Thymus (tissue), 11 donors: ENCODE measurements at regions not wholly inside any gene's neighbourhood (a gene's known extent, or its start where the extent isn't known, plus 50 kb on each side); places are given as distances from the start of the nearest gene placed in this dataset.
A peak's percentile ranks its signal among the peaks of the same experiment; 100 is the strongest.

Source experiments
- DNase-seq, 9 donors: peaks; one replicate each; pipeline ENCODE4 v3.0.0-alpha.2; 2013; ENCODE audit warnings: low spot score in 9 of 9, low read depth in 6 of 9, missing footprints in 1 of 9
- H3K27ac ChIP-seq, 2 donors: one replicate each; pipeline ENCODE4 v1.5.1; 2013; ENCODE audit warnings: control low read depth in 1 of 2, low read depth in 1 of 2, low read length in 1 of 2, mild to moderate bottlenecking in 1 of 2, moderate library complexity in 1 of 2
- H3K27me3 ChIP-seq, 2 donors: one replicate each; pipeline ENCODE4 v1.5.1; 2013; ENCODE audit warnings: low read length in 1 of 2; ENCODE audit not compliant: control insufficient read depth in 2 of 2, insufficient read depth in 1 of 2
- H3K36me3 ChIP-seq, 2 donors: one replicate each; pipeline ENCODE4 v1.5.1; 2013; ENCODE audit warnings: low read length in 1 of 2, mild to moderate bottlenecking in 1 of 2, moderate library complexity in 1 of 2; ENCODE audit not compliant: control insufficient read depth in 2 of 2, insufficient read depth in 2 of 2
- H3K4me1 ChIP-seq, 2 donors: one replicate each; pipeline ENCODE4 v1.5.1; 2013; ENCODE audit warnings: low read length in 2 of 2; ENCODE audit not compliant: control insufficient read depth in 2 of 2, insufficient read depth in 2 of 2
- H3K4me3 ChIP-seq, 2 donors: one replicate each; pipeline ENCODE4 v1.5.1; 2013; ENCODE audit warnings: low read length in 2 of 2, control low read depth in 1 of 2, mild to moderate bottlenecking in 1 of 2
- H3K9me3 ChIP-seq, 2 donors: one replicate each; pipeline ENCODE4 v1.5.1; 2013; ENCODE audit warnings: low read length in 1 of 2, mild to moderate bottlenecking in 1 of 2; ENCODE audit not compliant: control insufficient read depth in 2 of 2, insufficient read depth in 1 of 2
- WGBS: extraction: QIAGEN DNeasy Blood & Tissue Kit; methylation state at CpG from one replicate; pipeline ENCODE4 v1.1.7; 2013; 5-methylcytosine and 5-hydroxymethylcytosine counted together
- donor health status: healthy.

DNA sequence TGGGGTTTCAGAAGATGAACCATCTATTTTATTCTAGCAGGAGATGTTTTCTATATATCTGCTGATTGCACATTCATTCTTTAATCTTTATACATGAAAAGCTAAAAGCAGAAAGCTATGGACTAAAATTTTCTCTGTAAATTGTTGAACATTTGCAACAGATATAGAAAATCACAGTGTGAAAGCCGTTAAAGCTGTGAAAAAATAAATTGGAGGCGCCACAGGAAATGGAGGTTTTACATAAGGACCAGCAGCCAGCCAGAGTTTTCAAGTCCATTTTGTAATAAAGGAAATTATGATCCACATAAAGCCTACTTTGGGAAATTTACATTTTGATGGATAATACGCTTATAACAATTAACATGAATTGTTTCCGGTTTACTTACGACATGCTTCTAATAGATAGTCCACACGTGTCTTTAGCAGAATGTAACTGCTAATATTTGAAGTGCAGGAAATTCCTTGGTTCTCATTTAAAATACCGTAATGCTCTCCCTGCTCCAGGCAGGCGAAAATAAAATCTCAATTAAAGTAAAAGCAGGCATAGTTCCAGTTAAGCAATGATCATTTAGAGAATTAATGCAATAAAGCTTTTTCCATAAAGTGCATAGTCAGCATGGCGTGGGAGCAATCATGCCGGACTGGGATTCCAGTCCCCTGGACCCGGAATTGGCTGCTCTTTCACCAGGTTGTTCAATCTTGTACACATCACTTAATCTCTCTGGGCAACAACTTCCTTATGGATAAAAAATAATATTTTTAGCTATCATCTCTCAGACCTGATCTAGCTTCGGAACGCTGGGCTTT lies 445.4 kb downstream of the ZNF608 start:
- no peak overlapping the region for H3K4me3 ChIP-seq
- no peaks in the 10 kb centered on the region for H3K36me3 ChIP-seq
- H3K4me1 ChIP-seq = no peaks in the 10 kb centered on the region
- H3K9me3 ChIP-seq = no peaks in the 10 kb centered on the region
- no peaks in the 10 kb centered on the region for H3K27me3 ChIP-seq
- DNase-seq = no peak
- no peak overlapping the region for H3K27ac ChIP-seq
- 89% methylated on average over 13 of the region's 13 CpGs for WGBS

DNA sequence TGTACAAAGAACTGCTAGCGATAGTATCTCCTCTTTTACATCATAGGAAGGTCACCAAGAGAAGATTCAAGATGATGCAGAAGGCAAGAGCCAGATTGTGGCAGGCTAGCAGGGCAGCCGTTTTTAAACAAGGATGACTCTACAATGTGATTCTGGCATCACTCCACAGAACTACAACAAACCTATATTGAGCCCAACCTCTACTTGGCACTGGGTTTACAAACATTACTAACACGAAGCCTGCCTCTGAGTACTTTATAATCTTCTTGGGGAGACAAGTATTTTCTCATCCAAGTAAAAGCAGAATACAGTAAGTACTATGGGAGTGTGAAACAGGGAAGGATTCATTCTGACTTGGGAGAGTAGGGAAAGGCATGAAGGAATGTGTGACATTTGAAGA lies 448.6 kb downstream of the ZNF608 start:
- Histone ChIP-seq H3K4me3 (no peak overlapping the region), H3K9me3 (no peaks in the 10 kb centered on the region), H3K27me3 (no peaks in the 10 kb centered on the region), H3K27ac (no peak overlapping the region), H3K36me3 (no peaks in the 10 kb centered on the region), H3K4me1 (no peaks in the 10 kb centered on the region)
- no peak for DNase-seq
- WGBS = 62% methylated on average over 3 of the region's 3 CpGs

DNA sequence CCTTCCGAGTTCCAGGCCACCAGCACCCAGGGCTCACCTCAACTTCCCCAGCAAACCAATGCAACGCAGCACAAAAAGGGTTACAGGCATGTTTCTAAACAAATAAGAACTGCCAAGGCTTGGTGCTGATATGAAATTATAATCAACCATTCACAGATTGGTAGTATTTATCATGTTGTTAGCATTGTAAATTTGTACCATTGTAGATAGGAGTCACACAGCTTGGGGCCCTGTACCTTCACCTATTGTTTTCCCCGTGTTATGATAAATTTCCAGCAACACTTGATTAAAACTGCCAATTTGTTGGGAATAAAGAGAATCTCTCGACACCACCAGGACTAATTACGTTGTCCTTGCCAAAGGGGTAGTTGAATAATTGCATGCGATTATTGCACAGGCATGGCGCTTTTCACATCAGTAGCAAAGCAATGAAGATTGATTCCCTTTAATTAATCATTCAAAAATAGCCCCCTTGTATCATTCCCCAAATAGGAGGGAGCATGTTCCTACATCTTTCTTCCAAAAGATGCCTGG lies 454.1 kb downstream of the ZNF608 start:
- no peaks in the 10 kb centered on the region for H3K4me1 ChIP-seq
- no peak overlapping the region for H3K27ac ChIP-seq
- 96% methylated on average over 7 of the region's 7 CpGs for WGBS
- H3K9me3 ChIP-seq = no peaks in the 10 kb centered on the region
- DNase-seq = no peak
- no peak overlapping the region for H3K4me3 ChIP-seq
- no peaks in the 10 kb centered on the region for H3K27me3 ChIP-seq
- no peaks in the 10 kb centered on the region for H3K36me3 ChIP-seq

DNA sequence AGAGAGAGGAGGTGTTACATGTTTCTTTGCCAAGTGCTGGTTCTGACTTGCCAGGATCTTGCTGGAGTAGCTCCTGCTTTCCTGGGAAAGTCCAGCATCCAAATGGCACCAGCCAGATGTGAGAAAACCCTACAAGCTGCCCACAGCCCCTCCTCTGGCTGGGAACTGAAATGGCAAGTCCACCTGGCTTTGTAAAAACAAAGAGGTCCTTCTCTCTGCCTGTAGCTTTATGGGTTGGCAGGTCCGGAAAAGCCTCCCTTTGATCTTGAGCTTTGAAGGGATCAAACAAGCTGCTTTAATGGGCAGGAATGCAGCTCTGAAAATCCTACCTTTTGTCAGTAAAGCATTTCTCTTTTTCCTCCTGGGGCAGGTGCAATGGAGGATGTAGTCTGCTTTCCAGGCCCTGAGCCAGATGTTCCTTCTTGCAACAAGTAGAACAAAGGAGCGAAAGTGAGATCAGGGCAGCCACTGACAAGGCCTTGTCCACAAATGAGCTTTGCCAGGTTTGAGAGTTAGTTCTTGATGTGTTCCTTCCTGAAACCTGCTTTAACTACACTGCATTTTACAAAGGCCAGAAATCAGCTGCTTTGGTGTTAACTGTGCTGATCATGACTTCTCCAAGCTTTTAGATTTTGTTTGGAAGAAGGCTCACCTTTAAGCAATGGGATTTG lies 456.7 kb downstream of the ZNF608 start:
- Histone ChIP-seq H3K4me1 (no peaks in the 10 kb centered on the region), H3K36me3 (no peaks in the 10 kb centered on the region), H3K4me3 (no peak overlapping the region), H3K27ac (peak overlapping the region in 1 of 2 donors; percentile 7), H3K9me3 (no peaks in the 10 kb centered on the region), H3K27me3 (no peaks in the 10 kb centered on the region)
- DNase-seq = peak in 1 of 9 donors; percentile 25
- WGBS = 85% methylated on average over 2 of the region's 2 CpGs

DNA sequence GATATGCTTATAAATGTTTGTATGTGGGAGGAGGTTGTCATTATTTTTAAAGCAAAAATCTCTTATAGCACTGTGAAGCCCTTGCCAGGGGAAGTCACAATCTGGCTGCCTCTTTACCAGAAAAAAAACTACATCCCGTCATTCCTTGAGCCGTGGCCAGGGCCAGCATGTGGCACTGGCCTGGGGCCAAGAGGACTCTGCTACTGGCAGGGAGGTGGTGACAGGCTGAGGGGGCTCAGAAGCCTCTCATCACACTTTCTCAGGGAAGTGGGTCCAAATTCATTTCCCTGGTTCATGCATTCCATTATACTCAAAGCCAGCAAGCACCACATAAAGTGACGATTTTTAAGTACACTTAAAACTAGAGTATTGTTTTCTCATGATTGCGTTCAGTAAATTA lies 457.3 kb downstream of the ZNF608 start:
- Histone ChIP-seq H3K27me3 (no peaks in the 10 kb centered on the region), H3K9me3 (no peaks in the 10 kb centered on the region), H3K4me1 (no peaks in the 10 kb centered on the region), H3K4me3 (no peak overlapping the region), H3K36me3 (no peaks in the 10 kb centered on the region), H3K27ac (no peak overlapping the region)
- no peak for DNase-seq
- WGBS = 88% methylated on average over 4 of the region's 4 CpGs

DNA sequence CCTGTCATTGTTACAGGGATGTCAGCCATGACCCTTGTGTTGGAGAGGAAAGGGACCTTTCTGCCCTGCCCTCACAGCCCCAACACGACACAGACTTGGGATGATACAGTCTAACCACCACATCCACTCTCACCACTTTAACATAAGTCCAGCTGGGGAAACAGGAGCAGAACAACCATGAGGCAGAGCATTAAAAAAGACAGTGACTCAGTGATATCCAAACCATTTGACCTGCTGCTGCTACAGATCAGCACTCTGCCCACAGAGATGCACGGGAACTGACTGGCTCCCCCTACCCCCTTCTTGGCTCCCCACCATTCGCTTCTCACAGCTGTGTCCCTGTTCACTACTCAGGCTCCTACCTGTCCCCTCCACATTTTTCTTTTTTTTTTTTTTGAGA lies 458.6 kb downstream of the ZNF608 start:
- no peaks in the 10 kb centered on the region for H3K36me3 ChIP-seq
- WGBS = 96% methylated on average over 3 of the region's 3 CpGs
- H3K9me3 ChIP-seq = no peaks in the 10 kb centered on the region
- H3K27me3 ChIP-seq = no peaks in the 10 kb centered on the region
- DNase-seq = no peak
- no peak overlapping the region for H3K27ac ChIP-seq
- no peaks in the 10 kb centered on the region for H3K4me1 ChIP-seq
- H3K4me3 ChIP-seq = no peak overlapping the region

DNA sequence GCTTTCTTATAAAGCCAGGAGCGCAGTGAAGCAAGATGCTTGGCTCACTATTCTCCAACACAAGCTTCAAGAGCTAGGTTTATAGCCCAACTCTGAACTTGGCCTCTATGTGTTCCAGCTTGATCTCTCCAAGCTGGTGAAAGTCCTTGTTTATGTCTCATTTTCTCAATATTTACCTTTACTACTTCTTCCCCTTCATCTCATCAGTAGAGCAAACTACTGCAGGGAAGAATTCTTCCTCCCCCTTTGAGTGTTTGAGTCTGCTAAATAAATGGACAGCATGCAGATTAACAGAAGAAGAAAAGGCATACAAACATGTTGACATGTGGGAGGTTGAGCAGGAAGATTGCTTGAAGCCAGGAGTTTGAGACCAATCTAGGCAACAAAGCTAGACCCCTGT lies 460.7 kb downstream of the ZNF608 start:
- 95% methylated on average over 1 of the region's 1 CpG for WGBS
- no peaks in the 10 kb centered on the region for H3K36me3 ChIP-seq
- no peaks in the 10 kb centered on the region for H3K4me1 ChIP-seq
- no peaks in the 10 kb centered on the region for H3K27me3 ChIP-seq
- no peaks in the 10 kb centered on the region for H3K9me3 ChIP-seq
- no peak for DNase-seq
- no peak overlapping the region for H3K27ac ChIP-seq
- no peak overlapping the region for H3K4me3 ChIP-seq

DNA sequence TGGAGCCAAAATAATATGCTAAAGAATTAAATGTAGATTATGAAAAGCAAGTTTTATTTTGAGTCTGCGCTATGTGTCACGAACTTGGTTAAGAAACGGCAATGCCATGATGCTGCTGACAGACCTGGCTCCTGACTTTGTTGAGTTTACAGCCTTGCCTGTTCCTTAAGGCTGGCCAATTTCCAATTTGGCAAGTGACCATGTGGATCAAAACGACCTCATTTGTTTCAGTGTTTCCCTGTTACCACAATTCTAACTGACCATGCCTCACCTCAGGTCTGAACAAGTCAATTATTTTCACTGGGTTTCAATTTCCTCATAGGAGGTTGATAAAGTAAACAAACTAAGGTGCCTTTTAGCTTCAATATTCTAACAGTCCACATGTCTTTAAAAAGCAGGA lies 461.4 kb downstream of the ZNF608 start:
- DNase-seq = peak in 1 of 9 donors; percentile 29
- H3K36me3 ChIP-seq = no peaks in the 10 kb centered on the region
- no peak overlapping the region for H3K4me3 ChIP-seq
- H3K27ac ChIP-seq = no peak overlapping the region
- H3K4me1 ChIP-seq = no peaks in the 10 kb centered on the region
- 85% methylated on average over 4 of the region's 4 CpGs for WGBS
- no peaks in the 10 kb centered on the region for H3K27me3 ChIP-seq
- H3K9me3 ChIP-seq = no peaks in the 10 kb centered on the region

DNA sequence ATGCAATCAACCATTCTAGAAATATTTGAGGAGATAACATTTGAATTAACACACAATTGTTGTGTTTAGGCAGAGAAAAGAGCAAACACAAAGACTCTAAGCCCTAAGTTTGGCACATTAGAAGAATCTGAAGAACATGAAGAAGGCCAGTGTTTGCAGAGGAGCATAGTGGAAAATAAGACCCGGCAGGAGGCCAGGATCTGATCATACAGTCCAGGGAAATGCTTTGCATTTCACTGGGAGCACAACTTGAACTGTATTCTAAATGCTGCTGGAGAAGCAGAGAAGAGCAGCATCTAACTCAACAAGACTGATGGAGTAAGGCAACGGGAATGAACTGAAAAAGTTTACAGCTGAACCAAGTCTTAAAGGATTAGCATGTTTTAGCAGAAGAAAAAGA lies 463.4 kb downstream of the ZNF608 start:
- no peaks in the 10 kb centered on the region for H3K27me3 ChIP-seq
- H3K4me1 ChIP-seq = no peaks in the 10 kb centered on the region
- no peak overlapping the region for H3K27ac ChIP-seq
- H3K36me3 ChIP-seq = no peaks in the 10 kb centered on the region
- DNase-seq = no peak
- no peaks in the 10 kb centered on the region for H3K9me3 ChIP-seq
- WGBS = 72% methylated on average over 2 of the region's 2 CpGs
- no peak overlapping the region for H3K4me3 ChIP-seq
